Amniotic stem cell (primary cell): ENCODE measurements at regions not wholly inside any gene's neighbourhood (a gene's known extent, or its start where the extent isn't known, plus 50 kb on each side); places are given as distances from the start of the nearest gene placed in this dataset.
"Not testable (repeated sequence)": the region's sequence is repeated elsewhere in the genome, so short reads cannot be mapped to it uniquely, and the experiment has no call there.

Experiments used
- DNase-seq: peaks from one replicate; lab custom pipeline; 2025; lab: John Stamatoyannopoulos, UW

- DNase-seq: no peak
Observed at GRCh38 chr3:72660270-72661114, 187.8 kb downstream of the SHQ1 start.

DNA sequence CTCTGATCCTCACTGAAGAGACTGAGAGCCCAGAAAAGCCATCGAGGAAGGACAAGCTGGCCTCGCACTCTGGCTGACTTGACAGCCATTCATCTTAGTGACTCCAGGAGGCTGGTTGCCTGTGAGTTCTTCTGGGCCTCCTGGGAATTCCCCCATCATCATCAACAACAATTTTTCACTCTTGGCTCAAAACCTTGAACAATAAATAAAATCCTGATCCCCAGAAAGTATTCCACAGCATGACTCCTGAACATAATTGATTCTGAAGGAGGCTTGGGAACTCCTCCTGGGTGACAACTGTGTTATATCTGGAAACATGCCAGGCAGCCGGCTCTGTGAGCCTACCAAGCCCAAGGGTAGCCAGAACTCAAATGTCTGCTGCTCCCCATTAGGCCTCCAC is 188.6 kb downstream of the SHQ1 start:
- no peak for DNase-seq

DNA sequence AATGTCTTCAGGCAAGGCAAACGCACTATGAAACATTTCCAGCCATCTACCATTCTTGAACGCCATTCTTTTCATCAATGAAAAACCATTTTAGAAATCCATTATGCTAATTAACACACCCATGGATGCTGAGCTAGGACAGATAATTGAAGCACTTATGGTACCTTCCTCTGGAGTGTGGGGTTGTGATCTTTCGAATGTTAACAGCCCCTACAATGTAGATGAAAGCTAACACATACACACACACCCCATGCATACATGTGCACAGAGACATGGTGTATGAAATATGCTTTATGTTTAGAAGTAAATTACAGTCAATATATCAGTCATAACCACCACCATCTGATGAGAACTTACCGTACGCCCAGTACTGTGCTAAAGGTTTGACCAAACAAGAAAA is 189.1 kb downstream of the SHQ1 start:
- DNase-seq: no peak

DNA sequence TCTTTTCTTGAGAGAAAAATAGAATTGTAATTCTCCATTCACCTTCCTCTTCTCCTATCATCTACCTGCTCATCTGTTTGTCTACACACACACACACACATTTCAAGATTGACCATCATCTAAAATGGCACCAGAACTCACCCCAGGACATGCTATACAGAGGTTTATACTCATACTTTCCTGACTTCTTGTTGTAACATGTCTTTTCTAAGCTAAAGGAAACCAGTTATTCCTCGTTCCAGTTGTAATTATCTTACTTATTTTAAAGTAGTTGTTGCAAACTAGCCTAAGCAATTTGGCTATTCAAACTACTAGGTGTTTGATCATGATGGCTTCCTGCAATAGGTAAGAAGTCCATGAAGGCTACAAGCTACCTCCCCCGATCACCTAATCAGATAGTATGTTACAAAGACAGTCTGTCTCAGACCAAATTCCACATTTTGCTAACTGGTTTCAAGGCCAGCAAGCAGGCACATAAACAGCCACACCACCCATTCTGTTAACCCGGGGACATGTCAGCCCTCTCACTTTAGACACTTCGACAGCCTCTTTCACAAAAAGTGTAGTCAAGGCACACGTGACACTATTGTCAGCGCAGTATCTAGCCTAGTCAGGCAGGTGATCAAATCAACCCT is 189.7 kb downstream of the SHQ1 start:
- no peak for DNase-seq

DNA sequence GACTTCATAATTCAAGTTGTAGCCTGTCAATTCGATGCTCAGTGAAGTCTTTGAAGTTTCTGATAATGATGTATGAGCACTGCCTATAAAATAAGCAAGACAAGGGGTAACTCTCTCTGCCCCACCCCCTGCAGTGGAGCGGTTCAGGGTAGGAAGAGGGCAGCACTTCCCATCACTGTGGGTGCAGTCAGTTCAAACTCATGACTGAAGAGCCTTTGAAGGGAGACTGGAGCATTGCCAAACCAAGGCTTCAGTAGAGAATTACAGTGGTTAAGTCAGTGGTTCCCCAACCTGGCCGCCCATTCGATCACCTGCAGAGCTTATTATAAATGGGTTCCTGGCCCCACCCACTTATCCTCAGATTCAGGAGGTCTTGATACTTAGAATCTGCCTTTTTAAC is 190.6 kb downstream of the SHQ1 start:
- no peak for DNase-seq

GRCh38 chr3:72655723-72656122 is 192.5 kb downstream of the SHQ1 start:
- DNase-seq: no peak

DNA sequence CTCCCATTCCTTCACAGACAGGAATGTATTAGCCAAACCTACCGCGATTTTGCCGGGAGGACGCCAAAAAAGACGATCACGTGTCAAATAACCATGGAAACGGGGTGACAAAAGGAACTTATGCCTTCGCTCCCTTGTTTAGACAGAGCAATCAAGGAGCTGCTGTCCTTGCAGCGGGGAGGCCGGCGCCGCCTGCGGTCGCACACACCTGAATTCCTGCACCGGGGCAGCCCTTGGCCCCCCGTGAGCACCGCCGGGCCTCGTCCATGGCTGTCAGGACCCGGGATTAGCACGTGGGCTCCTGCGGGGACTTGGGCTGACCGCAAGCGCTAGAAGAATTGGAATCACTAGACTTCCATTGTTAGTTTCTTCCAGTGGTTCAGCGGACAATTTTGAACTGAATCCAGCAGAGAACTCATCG is 193.1 kb downstream of the SHQ1 start:
- DNase-seq: no peak

GRCh38 chr3:72652395-72652794 is 195.8 kb downstream of the SHQ1 start:
- DNase-seq: no peak

DNA sequence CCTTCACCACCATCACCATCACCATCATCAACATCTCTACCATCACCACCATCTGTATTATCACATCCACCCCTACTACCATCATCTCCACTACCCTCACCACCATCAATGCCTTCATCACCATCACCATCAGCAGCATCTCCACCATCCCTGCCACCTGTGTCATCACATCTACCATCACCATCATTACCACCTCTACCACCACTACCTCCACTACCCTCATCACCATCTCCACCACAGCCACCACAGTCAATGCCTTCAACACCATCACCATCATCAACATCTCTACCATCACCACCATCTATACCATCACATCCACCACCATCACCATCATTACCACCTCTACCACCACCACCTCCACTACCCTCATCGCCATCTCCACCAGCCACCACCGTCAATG is 196.7 kb downstream of the SHQ1 start:
- no peak for DNase-seq

- no peak for DNase-seq
Observed at GRCh38 chr3:72646263-72646662, 202.0 kb downstream of the SHQ1 start.

- DNase-seq: not testable (repeated sequence)
Observed at GRCh38 chr3:72643635-72644034, 204.6 kb downstream of the SHQ1 start.

- no peak for DNase-seq
Observed at GRCh38 chr3:72641684-72642083, 206.6 kb downstream of the SHQ1 start.

DNA sequence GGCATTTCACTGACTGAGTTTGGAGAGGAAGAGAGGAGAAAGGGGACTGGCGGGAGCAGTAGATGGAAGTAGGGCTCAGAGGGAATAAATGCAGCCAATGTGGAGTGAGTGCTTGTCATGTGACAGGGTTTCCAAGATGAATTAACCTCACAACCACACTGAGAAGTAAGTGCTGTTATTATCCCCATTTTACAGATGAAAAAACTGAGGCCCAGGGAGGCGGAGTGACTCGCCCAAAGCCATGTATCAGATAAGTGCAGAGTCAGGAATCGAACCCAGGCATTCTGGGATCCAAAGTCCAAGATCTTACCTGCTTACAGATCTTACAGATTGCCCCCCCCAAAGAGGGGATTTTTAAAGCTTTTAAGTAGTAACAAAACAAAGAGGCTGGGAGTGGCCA is 207.2 kb downstream of the SHQ1 start:
- DNase-seq: no peak

DNA sequence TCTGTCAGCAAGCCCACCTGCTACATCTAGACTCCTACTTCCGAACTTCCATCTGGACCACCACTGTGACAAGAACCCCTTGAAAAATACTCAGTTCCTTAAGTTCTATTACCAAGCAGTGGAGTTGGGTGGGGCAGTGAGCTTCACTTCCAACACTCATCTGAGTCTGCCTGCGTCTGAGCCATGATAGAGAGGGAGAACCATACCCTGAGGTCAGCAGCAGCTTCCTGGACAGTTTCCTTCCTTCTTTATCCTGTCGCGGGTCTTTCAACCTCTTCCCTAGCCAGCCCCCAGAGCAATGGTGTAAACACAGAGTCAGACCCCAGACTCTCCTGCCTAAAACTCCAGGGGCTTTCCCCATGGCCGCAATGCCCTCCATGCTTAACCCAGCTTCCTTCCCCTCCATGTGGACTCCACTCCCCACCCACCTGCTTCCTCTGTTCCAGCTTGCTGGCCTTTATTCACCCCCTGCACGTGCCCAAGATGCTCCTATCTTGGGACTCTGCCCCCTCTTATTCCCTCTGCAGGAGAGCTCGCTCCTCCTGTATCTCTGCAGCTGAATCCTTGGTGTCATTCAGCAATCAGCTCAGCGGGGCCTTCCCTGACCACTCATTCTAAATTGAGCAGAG is 211.2 kb downstream of the SHQ1 start:
- DNase-seq: no peak

GRCh38 chr3:72635551-72635950 is 212.7 kb downstream of the SHQ1 start:
- no peak for DNase-seq

DNA sequence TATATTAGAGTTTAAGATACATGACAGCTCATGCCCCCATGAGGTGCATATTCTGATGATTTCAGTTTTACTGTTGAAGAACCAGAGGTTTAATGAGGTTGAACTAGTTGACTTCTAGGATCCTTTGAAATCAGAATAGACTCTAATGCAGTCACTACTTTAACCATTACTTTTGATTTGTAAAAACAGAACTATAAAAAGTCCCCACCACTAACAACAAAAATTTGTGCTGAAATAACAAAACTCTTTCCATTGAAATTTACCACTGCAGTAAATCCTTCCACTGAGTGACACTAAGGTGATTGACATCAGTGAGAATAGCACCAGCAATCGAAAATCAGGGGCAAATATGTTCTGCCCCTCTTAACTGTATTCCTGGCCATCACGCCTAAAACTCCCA is 214.1 kb downstream of the SHQ1 start:
- no peak for DNase-seq

- no peak for DNase-seq
Observed at GRCh38 chr3:72633534-72633933, 214.7 kb downstream of the SHQ1 start.

- no peak for DNase-seq
Observed at GRCh38 chr3:72633121-72633520, 215.1 kb downstream of the SHQ1 start.

DNA sequence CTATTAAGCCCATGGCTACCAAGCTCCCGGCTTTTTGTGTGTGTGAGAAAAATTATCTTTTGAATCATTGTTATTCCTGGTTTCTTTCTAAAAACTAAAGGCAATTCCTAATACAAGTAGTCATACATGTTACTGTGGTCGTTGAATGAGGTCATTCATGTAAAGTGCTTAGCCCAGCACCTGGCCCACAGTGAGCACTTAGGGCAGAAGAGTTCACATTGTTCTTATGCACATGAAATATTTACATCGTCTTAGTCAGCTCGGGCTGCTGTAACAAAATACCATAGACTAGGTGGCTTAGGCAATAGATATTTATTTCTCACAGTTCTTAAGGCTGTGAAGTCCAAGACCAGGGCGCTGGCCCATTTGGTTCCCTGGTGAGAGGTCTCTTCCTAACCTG is 216.1 kb downstream of the SHQ1 start:
- no peak for DNase-seq

- no peak for DNase-seq
Observed at GRCh38 chr3:72630969-72631344, 217.3 kb downstream of the SHQ1 start.

GRCh38 chr3:72630327-72630968 is 217.8 kb downstream of the SHQ1 start:
- DNase-seq: no peak

DNA sequence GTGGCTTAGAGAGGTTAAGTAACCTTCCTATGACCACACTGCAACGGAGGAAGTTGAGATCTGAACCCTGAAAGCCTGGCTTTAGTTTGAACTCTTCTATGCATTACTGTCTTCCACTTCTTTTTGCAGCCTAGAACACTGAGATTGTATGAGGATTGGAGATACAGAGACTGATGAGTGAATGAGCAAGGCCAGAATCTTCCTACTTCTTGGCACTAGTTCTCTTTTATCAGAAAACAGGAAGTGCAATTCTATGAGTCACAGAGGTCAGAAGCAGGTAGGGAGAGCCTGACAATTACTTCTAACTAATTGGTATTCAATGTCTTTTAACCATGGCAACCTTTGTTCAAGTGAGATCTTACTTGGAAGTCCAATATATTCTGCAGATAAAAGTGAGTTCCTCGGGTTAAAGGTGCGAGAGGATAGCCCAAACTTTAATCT is 219.0 kb downstream of the SHQ1 start:
- no peak for DNase-seq

DNA sequence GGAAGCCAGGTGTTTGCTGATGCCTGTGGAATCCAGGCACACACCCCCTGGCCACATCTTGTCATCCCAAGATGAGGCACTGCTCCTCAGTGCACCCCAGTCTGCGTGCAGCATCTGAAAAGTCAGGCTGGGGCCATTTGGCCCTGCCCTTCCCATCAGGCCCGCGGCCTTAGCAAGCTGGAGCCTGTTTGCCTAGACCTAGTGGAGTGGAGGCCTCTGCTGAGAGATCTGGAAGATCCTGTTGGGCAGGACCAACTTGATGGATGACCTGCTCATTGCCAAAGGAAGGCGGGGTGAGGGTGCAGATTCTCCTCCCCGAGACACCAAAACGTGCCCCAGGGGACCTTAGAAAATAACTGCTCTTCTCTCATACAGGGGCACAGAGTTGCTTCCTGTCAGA is 220.2 kb downstream of the SHQ1 start:
- no peak for DNase-seq
